Stimulated activated CD4-positive, alpha-beta T cell treated with anti-CD3 and anti-CD28 coated beads, Interleukin-4, amount 100 ng/mL, for 24 hours (primary cell): ENCODE measurements at regions not wholly inside any gene's neighbourhood (a gene's known extent, or its start where the extent isn't known, plus 50 kb on each side); places are given as distances from the start of the nearest gene placed in this dataset.
"Not testable (repeated sequence)": the region's sequence is repeated elsewhere in the genome, so short reads cannot be mapped to it uniquely, and the experiment has no call there.

Experiments used
- DNase-seq: peaks from one replicate; pipeline ENCODE4 v3.0.0-alpha.2; 2020

DNA sequence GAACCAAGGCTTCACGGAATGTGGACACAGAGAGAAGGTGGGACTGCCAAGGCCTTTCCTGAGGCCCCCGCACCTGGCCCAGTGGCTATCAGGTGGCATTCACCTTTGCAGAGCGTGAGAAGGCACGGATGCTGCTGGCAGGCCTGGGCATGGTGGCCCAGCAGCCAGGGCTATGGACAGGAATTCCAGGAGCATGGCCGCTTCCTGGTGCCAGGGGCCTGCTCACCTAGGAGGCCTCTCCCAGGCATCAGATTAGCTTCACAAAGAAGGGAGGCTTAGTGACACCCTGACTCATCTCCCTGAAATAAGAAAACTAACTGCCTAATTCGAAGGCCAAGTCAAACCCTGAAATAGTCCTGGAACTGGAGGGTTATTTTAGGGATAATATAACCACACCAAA, 155.8 kb downstream of the TEX29 start:
- no peak for DNase-seq

DNA sequence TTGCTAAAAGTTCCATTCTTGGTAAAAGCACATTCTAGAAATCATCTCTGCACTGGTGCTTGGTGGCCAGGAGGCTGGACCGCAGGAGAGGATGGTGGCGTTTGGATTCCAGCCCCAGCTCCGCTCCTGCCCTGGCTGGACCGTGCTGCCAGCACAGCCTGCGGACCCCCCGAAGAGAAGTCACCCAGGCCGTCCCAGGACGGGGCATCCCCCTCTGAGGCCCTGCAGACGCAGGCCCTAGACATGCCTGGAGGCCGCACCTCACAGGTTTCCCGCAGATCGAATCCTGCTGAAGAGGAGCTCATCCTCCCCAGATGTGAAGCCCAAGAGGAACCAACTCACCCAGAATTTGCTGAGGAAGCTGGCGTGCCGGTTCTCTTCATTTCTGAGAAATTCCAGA, 159.0 kb downstream of the TEX29 start:
- no peak for DNase-seq

DNA sequence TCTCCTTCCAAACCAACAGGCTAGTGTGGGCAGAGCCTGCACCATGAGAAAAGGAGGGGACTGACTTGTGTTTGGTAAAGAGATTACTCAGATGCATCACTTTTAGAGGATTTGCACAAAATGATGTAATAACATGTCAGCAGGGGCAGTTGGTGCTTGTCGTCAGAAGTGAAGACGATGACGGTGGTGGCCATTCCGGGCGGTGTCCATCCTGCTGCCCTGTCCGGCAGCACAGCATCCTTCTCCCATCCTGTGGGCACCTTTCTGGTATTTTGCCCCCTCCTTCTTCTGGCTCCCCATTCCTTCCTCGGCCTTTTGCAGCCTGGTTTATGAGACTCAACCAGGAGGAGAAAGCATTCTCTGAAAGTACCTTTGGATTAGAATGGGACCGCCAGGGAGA, 160.1 kb downstream of the TEX29 start:
- no peak for DNase-seq

DNA sequence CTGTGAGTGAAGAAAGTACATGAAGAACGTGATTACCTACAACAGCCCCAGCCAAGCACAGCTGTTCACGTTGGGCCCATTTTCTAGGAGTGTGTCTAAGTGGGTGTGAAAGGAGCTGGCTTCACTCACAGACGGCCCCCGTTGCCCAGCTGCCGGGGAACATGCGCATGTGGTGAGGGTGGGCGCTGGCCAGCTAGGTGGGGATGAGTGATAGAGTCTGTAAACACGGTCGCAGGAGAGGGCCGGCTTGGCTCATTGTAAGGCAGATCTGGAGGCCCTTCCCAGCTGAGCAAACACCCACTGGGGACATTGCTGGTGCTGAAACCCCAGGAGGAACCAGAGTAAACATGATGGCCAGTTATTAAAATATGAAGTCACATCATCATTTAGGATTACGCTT, 160.5 kb downstream of the TEX29 start:
- no peak for DNase-seq

DNA sequence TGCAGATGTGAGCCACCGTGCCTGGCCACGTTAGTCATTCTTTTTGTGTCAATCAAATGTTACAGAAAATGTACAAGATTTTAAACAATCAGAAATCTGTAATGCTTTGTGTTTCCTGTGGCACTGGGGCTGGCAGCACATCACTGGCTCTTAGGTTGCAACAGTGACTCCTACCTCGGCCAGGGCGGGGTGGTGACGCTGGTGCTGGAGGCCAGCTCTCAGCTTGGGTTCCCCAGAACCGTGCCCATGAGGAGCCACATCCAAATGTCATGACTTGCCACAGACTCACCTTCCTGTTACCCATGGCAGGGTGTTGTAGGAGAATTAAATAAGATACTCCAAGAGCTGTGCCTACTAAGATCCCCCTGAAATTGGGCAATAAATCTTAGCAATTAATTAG, 161.7 kb downstream of the TEX29 start:
- DNase-seq, result no peak

DNA sequence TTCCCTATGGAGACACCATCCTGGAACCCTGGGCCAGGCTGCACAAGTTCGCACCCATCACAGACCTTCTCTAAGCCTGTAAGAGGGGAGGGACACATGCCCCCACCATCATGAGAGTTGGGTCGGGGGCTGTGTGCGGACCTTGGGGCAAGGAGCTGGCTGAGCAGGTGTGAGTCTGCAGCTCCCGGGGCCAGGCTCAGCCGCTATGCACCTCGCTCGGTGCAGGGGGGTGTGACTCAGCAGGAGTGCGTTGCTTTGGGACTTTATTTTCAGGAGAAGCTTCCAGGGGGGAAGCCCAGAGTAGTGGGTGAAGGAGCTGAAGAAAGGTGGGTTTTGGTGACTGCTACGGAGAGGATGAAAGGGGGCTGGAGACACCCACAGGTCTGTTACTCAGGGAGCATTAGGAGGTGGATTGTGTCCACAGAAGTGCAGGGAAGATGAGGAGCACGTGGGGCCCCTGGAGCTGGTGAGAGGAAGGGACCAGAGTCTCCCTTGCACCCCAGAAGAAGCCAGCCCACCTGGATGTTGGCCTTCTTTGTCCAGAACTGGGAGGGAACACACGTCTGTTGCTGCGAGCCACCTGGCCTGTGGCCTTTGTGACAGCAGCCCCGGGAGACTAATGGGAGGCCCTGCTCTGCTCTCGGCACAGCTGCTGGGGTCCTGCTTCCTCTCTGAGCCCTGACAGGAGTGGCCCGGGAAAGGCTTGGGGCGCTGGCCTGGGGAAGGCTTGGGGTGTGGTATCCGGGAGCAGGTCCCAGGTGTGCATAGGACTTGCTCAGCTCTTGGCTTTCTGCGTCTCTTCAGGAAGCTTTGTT, 162.6 kb downstream of the TEX29 start:
- no peak for DNase-seq

DNA sequence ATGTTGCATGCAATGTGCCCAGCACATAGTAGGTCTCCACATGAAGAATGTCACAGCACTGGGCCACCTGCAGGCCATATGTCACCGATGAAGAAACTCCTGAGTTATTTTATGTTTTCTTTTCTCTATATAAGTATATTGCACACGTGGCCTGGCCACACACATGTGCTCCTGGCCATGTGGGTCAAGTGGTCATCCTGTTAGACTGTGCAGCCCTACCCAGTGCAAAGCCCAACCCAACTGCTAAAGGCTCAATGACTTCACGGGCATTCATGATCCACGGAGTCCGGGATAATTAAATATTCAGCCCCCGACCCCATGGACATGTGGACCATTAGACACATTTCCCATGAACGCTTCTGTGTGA, 163.2 kb downstream of the TEX29 start:
- DNase-seq, result no peak

DNA sequence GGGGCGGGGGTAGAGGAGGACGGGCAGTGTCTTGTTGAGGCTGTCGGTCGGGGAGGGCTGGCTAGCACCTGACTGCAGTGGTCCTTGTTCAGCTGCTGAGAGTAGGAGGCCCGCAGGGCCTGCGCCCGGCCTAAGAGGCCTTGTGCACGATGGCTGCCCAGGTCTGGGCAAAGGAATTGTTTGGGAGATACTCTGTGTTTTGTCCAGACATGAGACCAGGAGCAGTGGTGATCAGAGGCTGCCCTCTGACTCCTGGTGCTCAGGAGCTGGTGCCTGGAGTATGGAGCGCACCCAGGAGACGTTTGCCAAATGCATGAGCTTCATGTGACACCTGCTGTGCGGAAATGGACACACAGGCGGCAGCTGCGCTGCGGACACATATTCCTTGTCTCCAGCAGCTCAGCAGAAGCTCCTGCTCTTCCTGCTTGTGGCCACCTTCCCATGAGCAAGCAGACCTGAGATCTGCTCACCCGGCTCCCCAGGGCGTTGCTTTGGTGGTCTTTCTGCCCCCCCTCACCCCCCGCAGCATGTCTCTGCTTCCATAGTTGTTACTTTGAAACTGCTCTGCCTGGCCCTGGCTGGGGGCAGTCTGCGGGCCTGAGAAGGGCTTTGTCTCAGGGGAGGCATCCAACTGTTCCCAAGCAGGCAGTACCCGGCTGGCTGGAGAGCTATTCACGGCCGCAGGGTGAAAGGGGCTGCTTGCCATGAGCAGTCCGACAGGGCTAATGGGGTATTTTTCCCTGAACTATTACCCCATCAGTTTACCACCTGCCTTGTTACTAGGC, 163.9 kb downstream of the TEX29 start:
- DNase-seq, result no peak

DNA sequence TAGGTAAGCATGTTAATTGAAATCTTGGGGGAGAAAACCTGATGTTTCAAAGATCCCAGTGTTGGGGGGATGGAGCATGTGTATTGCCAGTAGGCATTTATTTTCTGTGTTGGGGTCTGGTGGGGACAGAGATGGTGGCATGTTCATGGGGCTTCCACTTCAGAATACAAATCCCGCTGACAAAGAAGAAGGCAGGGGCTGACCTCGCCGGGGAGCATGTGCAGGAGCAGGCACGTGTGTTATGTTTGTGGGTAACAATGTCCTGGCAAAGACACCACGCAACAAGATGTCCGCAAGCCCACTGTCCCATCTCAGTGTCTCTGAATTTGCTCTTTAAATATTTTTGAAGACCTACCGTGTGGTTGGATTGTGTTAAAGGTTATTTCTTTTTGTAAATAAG, 164.5 kb downstream of the TEX29 start:
- no peak for DNase-seq

DNA sequence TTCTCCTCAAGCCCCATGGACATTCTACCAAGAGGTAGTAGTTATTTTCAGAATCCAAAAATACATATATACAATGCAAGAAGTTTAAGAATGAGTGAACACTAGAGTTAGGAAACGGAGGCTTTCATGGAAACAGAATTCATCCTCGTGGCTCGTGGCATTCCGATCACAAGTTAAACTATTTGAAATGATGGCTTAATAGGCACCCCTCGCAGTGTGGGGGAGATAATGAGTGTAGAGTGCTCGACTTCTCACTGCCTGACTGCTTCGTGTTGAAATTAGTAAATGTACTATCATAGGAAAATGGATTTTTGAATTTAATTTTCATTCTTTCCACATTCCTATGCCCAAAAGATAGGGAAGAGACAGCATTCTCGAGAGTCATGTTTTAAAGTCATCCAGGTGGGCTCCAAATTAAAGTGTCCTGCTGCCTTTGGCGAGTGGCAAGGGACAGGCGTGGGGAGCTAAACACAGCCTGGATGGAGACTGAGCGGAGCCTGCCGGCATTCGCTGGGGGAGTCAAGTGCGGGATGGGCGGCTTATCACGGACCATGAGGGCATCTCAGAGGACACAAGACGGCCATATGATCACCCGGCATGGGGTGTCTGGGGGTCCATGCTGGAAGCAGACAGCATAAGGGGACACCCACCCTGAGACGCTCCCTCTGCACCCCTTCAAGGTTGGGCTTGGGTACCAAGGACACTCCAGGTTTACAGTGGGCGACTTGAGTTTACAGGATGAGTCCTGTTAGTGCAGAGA, 165.2 kb downstream of the TEX29 start:
- DNase-seq, result no peak

DNA sequence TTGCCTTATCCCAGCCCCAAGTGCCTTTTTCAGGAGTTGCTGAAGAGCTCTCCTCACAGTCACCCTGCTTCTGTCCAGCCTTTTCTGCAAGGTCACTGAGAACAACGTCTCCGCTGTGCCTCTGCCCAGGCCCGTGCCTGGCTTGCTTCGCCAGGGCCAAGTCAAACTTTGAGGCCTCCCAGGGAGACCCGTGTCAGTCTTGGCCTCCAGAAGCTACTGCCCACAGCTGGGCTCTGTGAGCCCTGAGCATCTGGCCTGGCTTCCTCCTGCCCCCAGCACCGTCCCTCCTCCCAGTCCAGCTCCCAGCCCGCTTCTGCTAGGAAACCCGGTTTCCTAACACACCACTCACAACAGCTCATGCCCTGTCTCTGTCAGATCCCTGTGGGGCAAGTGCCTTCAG, 165.9 kb downstream of the TEX29 start:
- DNase-seq, result no peak

DNA sequence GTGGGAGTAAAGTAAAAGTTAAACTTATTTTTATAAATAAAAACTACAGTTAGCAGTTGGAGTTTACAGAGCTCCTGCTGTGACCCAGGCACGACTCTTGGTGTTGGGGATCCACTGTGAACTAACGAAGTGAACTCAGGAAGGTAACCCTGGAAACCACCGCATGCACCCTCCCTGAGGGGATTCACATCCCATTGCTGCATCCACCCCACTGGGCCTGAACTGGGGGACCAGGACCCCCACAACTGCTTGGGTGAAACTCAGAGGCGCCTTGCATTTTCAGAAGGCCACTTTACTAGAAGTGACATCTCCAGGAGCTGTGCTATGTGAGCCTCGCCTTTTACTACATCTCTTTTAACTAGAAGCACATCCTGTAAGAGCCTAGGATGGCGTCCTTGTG, 166.4 kb downstream of the TEX29 start:
- no peak for DNase-seq

DNA sequence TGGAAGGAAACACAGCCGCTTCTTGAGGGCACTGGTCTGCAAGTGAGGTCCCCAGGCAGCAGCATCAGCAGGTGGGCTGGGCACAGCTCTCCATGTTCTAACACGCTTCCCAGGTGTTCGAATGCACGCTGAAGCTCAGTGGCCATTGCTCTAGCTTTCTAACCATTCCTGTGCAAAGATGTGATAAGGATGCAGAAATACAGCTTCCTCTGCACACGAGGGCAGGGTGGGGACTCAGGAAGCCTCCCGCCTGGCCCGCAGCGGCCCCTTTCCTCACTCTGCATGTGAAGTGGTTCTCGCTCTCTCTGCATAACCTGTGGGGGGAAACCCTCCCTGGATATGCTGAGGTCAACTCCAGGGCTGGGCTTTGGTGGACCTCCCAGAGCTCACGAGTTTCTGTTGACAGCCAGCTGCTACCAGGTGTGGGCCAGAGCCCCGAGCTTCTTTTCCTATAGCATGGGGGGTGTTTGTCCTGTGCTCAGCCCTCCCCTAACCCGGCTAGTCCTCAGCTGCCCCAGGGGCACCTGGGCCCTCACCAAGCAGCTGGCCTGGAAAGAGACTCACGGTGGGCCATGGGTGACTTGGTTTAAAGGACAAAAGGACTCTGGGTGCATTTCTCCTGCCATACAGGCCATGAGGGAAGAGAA, 168.2 kb downstream of the TEX29 start:
- DNase-seq, result no peak

DNA sequence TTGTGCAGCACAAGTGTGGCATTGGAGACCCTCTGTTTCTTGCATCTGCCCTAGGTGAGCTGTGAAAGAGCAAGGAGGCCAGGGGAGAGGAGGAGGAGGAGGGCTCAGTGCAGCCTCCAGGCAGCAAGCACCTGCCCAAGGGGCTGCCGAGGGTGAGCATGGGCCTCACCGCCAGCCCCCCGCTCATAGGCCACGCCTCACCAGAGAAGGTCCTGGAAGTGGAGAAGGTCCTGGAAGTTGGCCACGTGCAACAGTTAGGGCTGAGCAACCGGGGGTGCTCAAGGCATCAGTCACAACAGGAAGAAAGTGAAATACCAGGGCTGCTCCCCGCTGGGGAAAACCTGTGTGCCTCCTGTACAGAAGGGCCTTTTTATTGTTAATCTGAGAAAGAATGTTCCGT, 168.9 kb downstream of the TEX29 start:
- no peak for DNase-seq

DNA sequence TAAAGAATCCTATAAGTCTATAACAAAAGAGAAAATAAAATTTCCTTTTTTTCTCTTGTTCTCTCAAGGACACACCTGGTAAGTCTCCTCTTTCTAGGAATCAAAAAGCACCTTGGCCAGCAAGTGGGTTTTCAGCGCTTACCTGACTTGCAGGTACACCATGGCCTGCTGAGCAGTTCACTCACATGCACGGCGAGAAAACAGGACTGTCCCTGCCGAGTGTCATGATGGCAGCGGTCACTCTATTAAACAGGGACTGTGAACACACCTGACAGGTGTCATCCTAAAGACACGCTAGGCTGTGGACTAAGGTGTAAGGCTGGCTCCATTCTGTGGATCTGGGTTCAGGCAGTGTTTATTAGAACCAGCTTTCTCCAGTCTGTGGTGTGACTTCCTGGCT, 170.2 kb downstream of the TEX29 start:
- DNase-seq, result no peak

DNA sequence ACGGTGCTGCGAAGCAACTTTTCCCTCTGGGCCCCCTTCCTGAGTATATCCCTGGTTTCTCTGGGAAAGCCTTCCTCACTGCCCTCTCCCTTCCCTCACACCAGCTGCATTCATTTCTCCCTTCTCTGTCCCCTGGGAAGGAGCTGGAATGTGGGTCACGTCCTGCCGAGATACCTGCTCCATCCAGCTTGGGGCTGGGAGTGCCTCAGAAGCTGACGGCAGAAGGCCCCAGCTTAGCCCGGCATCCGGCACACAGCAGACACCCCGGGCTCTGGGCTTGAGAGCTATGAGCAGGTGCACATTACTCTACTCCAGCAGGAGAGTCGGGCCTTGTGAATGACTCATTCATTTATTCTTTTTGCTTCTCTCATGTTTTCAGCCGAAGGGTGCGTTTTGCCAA, 170.6 kb downstream of the TEX29 start:
- no peak for DNase-seq

DNA sequence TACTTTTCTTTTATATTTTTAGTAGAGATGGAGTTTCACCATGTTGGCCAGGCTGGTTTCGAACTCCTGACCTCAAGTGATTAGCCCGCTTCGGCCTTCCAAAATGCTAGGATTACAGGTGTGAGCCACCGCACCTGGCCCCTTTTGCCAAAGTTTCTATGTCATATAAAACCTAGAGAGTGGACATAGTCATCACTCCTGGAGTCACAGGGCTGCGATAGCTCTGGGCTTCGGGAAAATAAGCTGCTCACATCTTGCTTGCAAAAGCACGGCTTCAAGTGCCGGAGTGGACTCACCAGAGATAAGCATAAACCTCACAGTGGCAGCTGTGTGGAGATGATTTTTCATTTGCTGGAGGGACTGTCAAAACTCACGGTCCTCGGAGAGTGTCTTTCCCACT, 171.2 kb downstream of the TEX29 start:
- DNase-seq, result no peak

DNA sequence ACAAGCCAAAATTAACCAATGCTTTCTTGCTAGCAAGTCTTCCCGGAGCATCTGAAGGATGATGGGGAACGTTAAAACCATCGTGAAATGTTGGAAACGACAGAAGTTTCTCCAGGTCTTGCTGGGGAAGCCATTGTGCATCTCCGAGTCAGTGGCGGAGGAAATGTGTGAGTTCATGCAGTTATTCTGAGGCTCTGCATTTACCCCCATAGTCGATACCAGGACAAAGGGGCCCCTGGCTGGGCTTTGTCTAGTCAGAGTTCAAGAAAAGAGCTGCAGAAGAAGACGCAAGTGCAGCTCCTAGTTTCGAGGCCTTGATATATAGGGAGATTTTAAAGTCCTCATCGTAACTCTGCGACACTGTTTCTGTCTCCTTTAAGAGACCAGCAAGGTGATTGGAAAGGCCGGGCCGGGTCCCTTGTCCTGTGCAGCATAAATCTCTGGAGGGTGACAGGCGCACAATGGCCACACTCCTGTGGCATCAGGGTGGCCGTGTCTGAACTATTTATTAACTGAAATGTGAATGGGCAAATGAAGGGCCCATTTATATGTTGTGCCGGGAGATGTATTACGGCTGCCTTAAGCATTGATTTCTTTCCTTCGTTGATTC, 172.0 kb downstream of the TEX29 start:
- DNase-seq, result no peak

DNA sequence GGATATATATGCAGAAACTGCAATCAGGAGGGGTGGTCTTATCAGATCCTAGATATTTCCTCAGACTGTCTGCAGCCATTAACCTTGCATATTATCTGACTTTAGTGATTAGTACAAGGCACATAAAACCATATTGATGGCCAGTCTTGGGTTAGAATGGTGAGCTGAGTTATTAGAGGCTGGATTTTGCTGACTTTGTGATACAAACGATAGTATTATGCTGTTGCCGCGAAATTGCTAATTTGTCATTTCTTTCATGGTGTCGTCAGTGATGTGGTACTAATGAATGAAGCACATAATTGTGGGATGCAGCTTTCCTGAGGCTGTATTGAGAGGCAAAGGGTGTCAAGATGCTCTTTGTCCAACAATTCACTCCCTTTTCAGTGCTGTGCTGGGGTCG, 172.5 kb downstream of the TEX29 start:
- no peak for DNase-seq

DNA sequence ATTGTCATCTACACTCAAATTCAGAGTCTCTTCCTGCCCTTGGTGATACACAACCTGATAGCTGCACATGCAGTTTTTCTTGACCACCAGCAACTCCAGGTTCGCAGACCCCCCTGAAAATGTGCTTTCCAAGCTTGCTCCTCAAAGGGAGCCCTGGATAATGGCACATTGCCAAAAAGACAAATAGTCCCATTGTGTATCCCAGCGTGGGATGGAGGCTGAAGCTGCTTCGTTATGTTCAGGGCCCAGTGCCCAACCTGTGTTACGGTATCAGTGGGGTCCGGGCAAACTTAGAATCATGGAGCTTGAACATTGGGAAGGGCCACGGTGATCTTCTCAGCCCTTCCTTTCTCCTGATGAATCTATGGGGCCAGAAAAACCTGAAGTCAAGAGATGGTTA, 173.0 kb downstream of the TEX29 start:
- DNase-seq, result no peak

DNA sequence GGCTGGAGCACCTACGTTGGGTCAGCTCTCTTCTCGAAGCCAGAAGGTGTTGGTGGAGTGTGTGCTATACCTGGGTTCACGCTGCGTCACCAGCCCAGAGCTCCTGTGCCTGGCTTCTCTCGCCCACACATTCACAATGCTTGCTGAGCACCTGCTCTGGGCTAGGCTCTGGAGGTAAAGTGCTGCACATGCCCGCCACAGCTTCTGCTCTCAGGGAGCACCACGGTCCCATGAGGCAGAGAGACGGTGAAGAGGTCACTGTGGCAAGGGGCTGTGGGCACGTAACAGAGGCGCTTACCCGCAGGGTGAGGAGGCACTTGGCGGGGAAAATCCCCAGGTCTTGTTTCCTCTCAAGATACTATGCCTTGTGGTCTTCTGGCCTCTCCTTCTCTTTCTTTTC, 174.2 kb downstream of the TEX29 start:
- DNase-seq, result no peak

DNA sequence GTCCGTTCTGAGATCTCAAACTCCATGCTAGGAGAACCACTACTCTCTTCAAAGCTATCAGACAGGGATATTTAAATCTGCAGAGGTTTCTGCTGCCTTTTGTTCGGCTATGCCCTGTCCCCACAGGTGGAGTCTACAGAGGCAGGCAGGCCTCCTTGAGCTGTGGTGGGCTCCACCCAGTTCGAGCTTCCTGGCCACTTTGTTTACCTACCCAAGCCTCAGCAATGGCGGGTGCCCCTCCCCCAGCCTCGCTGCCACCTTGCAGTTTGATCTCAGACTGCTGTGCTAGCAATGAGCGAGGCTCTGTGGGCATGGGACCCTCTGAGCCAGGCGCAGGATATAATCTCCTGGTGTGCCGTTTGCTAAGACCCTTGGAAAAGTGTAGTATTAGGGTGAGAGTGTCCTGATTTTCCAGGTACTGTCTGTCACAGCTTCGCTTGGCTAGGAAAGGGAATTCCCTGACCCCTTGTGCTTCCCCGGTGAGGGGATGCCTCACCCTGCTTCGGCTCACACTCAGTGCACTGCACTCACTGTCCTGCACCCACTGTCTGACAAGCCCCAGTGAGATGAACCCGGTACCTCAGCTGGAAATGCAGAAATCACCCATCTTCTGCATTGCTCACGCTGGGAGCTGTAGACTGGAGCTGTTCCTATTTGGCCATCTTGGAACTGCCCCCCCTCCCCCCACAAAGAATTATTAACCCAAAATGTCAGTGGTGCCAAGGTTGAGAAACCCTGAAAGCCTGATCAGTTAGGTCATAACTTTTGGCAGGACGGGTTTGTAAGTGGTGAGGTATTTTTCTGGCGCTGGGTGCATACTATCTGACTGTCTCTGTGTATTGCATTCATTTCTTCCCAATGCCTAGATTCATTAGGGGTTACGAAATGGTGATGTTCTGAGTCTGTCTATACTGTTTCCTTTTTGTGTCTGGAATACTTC, 181.4 kb downstream of the TEX29 start:
- not testable (repeated sequence) for DNase-seq
